Keratinocyte (primary cell): ENCODE measurements at regions not wholly inside any gene's neighbourhood (a gene's known extent, or its start where the extent isn't known, plus 50 kb on each side); places are given as distances from the start of the nearest gene placed in this dataset.

Source experiments
- DNase-seq: peaks from one replicate; pipeline ENCODE4 v3.0.0-alpha.2; 2011; ENCODE audit warnings: low read depth, missing footprints, low spot score
- FAIRE-seq: peaks from 2 replicates; lab custom pipeline; 2011; peaks lifted over from hg19 to GRCh38; lab: Jason Lieb, UNC
- H2AFZ ChIP-seq: 2 replicates; pipeline ENCODE4 v1.6.0; 2012; ENCODE audit warnings: low read length, control low read depth, inconsistent platforms; ENCODE audit not compliant: control insufficient read depth
- H3K27ac ChIP-seq: 2 replicates; pipeline ENCODE4 v1.5.1; 2011; ENCODE audit warnings: low read length; ENCODE audit not compliant: control insufficient read depth, insufficient read depth
- H3K27me3 ChIP-seq: 3 replicates; pipeline ENCODE4 v1.6.0; 2011; ENCODE audit warnings: low read length; ENCODE audit not compliant: control insufficient read depth, insufficient read depth; ENCODE audit errors: extremely low read depth
- H3K36me3 ChIP-seq, 2 experiments: 2 replicates in 1 of 2; 3 replicates in 1 of 2; pipeline ENCODE4 v1.5.1; 2011; ENCODE audit warnings: low read length in 2 of 2, mild to moderate bottlenecking in 1 of 2; ENCODE audit not compliant: control insufficient read depth in 2 of 2, insufficient read depth in 2 of 2; ENCODE audit errors: extremely low read depth in 1 of 2
- H3K4me1 ChIP-seq: 3 replicates; pipeline ENCODE4 v1.5.1; 2011; ENCODE audit warnings: low read length; ENCODE audit not compliant: control insufficient read depth, insufficient read depth; ENCODE audit errors: extremely low read depth
- H3K4me2 ChIP-seq: 3 replicates; pipeline ENCODE4 v1.6.0; 2011; ENCODE audit warnings: low read depth, low read length; ENCODE audit not compliant: control insufficient read depth, insufficient read depth; ENCODE audit errors: extremely low read depth
- H3K4me3 ChIP-seq, 3 experiments: fragments of 200-600 bp in 1 of 3; sonication (generic) in 1 of 3; 2 replicates in 2 of 3; 3 replicates in 1 of 3; pipeline ENCODE4 v1.5.1; 2011 to 2016; ENCODE audit warnings: low read length in 3 of 3, mild to moderate bottlenecking in 3 of 3, control low read depth in 2 of 3, inconsistent platforms in 1 of 3, low read depth in 1 of 3, mixed read lengths in 1 of 3, mixed run types in 1 of 3, moderate library complexity in 1 of 3; ENCODE audit not compliant: control insufficient read depth in 2 of 3, insufficient read depth in 2 of 3; ENCODE audit errors: extremely low read depth in 1 of 3
- H3K79me2 ChIP-seq: 2 replicates; pipeline ENCODE4 v1.6.0; 2012; ENCODE audit warnings: low read length; ENCODE audit not compliant: control insufficient read depth, insufficient read depth
- H3K9ac ChIP-seq: 3 replicates; pipeline ENCODE4 v1.6.0; 2011; ENCODE audit warnings: low read length; ENCODE audit not compliant: control insufficient read depth, insufficient read depth; ENCODE audit errors: extremely low read depth
- H3K9me1 ChIP-seq: 3 replicates; pipeline ENCODE4 v1.6.0; 2011; ENCODE audit warnings: low read length; ENCODE audit not compliant: control insufficient read depth, insufficient read depth; ENCODE audit errors: extremely low read depth
- H3K9me3 ChIP-seq: 2 replicates; pipeline ENCODE4 v1.5.1; 2012; ENCODE audit warnings: low read depth, low read length; ENCODE audit not compliant: control insufficient read depth
- H4K20me1 ChIP-seq: 3 replicates; pipeline ENCODE4 v1.6.0; 2011; ENCODE audit warnings: low read length; ENCODE audit not compliant: control insufficient read depth, insufficient read depth; ENCODE audit errors: extremely low read depth
- CTCF ChIP-seq, 3 experiments: IDR thresholded peaks in 1 of 3; conservative IDR thresholded peaks in 1 of 3; optimal IDR thresholded peaks in 1 of 3; 2 replicates in 2 of 3; 3 replicates in 1 of 3; pipeline versions ENCODE3 to v1.5.1; 2011; ENCODE audit warnings: low read length in 3 of 3, mild to moderate bottlenecking in 3 of 3, moderate library complexity in 2 of 3, control low read depth in 1 of 3, inconsistent platforms in 1 of 3; ENCODE audit not compliant: insufficient read depth in 2 of 3; ENCODE audit errors: extremely low read depth in 1 of 3
- EZH2 ChIP-seq: IDR thresholded peaks from one replicate; pipeline ENCODE4 v1.6.1; 2012; ENCODE audit warnings: inconsistent platforms, mild to moderate bottlenecking, low read length, moderate library complexity
- dilution Hi-C: fragments of 300-500 bp; cut with MboI; formaldehyde crosslinking; loops from one replicate; pipeline ENCODE4 v1.7.0; 2020; ENCODE audit warnings: low sequenced_read_pairs; ENCODE audit not compliant: extremely low pct_ligation_motif_present

- no peak overlapping the region for H3K4me3 ChIP-seq
- TF ChIP-seq CTCF (optimal IDR thresholded peaks at IDR 0.05 in 1 of 3, IDR thresholded peaks at IDR 0.05 in 1 of 3, conservative IDR thresholded peaks at IDR 0.05 in 1 of 3; ENCODE audit: extremely low read depth in 1 of 3, insufficient read depth in 2 of 3, low read length in 3 of 3), result no peak
- no peak for TF ChIP-seq EZH2
- H3K9me3 ChIP-seq, result peaks cover 2% of the 10 kb centered on the region
- no peak overlapping the region for H2AFZ ChIP-seq
- DNase-seq, result no peak
- H3K36me3 ChIP-seq, result no peaks in the 10 kb centered on the region
- no peaks in the 10 kb centered on the region for H3K9me1 ChIP-seq
- H3K4me1 ChIP-seq, result peaks cover 29% of the 10 kb centered on the region
- FAIRE-seq, result peak; percentile 77
- H3K9ac ChIP-seq, result no peak overlapping the region
- H4K20me1 ChIP-seq, result no peaks in the 10 kb centered on the region
- dilution Hi-C loops, result no loop called here
- no peaks in the 10 kb centered on the region for H3K27me3 ChIP-seq
- H3K4me2 ChIP-seq, result peak overlapping the region; percentile 44
- no peaks in the 10 kb centered on the region for H3K79me2 ChIP-seq
- H3K27ac ChIP-seq, result peak overlapping the region; percentile 10
Measured at GRCh38 chr20:4443016-4443415, 193.9 kb upstream of the ADRA1D start.

GRCh38 chr20:4441871-4442270 lies 192.8 kb upstream of the ADRA1D start:
- Histone ChIP-seq H3K27ac (no peak overlapping the region), H3K9me3 (peaks cover 2% of the 10 kb centered on the region), H3K36me3 (no peaks in the 10 kb centered on the region), H3K9ac (no peak overlapping the region), H3K79me2 (no peaks in the 10 kb centered on the region), H2AFZ (no peak overlapping the region), H3K9me1 (no peaks in the 10 kb centered on the region), H3K27me3 (no peaks in the 10 kb centered on the region), H4K20me1 (no peaks in the 10 kb centered on the region), H3K4me3 (no peak overlapping the region), H3K4me1 (peaks cover 29% of the 10 kb centered on the region), H3K4me2 (no peak overlapping the region)
- FAIRE-seq (no peak), DNase-seq (no peak)
- dilution Hi-C loops, result no loop called here
- TF ChIP-seq EZH2 (no peak), CTCF (optimal IDR thresholded peaks at IDR 0.05 in 1 of 3, IDR thresholded peaks at IDR 0.05 in 1 of 3, conservative IDR thresholded peaks at IDR 0.05 in 1 of 3; ENCODE audit: extremely low read depth in 1 of 3, insufficient read depth in 2 of 3, low read length in 3 of 3) (no peak)
